ENCODE measurements at regions not wholly inside any gene's neighbourhood (a gene's known extent, or its start where the extent isn't known, plus 50 kb on each side); places are given as distances from the start of the nearest gene placed in this dataset.

DNA sequence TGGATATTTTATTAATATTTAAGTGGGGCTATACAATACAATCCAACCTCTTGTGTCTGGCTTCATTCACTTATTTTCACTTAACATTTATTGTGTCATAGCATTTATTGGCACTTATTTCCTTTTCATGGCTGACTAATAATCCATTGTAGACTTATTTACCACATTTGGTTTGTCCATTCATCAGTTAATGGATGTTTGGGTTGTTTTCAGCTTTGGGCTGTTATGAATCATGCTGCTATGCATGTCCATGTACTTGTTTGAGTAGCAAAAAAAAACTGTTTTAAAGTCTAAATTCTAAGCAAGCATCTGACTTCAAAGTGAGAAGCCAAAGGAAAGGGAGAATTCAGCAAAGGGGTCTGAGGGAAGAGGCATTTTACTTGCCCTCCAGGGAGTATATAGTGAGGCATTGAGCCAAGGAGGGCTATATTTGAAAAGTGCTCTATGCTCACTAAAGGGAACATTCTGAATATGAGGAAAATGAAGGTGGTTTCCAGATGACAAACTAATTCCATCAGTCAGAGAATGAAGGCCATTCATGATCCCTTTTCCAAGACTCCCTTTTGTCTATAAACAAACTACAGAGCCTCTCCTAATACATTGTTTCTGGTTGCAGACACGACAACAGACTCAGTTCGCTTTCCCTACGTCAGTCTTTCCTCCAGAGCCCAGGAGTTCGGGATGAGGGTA is 532.8 kb upstream of the KLF4 start:
- Mint-ChIP-seq H3K27ac (ENCODE audit: low read depth, unreplicated experiment) (no peak overlapping the region), H3K9me3 (ENCODE audit: unreplicated experiment) (no peaks in the 10 kb centered on the region), H3K27me3 (ENCODE audit: insufficient read depth, unreplicated experiment) (no peaks in the 10 kb centered on the region), H3K4me3 (ENCODE audit: unreplicated experiment) (no peak overlapping the region), H3K4me1 (ENCODE audit: insufficient read depth, unreplicated experiment) (no peaks in the 10 kb centered on the region), H3K36me3 (ENCODE audit: insufficient read depth, unreplicated experiment) (no peaks in the 10 kb centered on the region)
- ChIA-PET CTCF (no interaction called here), POLR2A (no interaction called here)
- TF ChIP-seq, protein P1, sequence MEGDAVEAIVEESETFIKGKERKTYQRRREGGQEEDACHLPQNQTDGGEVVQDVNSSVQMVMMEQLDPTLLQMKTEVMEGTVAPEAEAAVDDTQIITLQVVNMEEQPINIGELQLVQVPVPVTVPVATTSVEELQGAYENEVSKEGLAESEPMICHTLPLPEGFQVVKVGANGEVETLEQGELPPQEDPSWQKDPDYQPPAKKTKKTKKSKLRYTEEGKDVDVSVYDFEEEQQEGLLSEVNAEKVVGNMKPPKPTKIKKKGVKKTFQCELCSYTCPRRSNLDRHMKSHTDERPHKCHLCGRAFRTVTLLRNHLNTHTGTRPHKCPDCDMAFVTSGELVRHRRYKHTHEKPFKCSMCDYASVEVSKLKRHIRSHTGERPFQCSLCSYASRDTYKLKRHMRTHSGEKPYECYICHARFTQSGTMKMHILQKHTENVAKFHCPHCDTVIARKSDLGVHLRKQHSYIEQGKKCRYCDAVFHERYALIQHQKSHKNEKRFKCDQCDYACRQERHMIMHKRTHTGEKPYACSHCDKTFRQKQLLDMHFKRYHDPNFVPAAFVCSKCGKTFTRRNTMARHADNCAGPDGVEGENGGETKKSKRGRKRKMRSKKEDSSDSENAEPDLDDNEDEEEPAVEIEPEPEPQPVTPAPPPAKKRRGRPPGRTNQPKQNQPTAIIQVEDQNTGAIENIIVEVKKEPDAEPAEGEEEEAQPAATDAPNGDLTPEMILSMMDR (IDR thresholded peaks at IDR 0.05; ENCODE audit: unreplicated experiment): no peak
- no TSS peak for BruUV-seq (replicated peaks)
- DNase-seq (ENCODE audit: unreplicated experiment): no peak
- intact Hi-C loops (cut with micrococcal nuclease): no loop called here

DNA sequence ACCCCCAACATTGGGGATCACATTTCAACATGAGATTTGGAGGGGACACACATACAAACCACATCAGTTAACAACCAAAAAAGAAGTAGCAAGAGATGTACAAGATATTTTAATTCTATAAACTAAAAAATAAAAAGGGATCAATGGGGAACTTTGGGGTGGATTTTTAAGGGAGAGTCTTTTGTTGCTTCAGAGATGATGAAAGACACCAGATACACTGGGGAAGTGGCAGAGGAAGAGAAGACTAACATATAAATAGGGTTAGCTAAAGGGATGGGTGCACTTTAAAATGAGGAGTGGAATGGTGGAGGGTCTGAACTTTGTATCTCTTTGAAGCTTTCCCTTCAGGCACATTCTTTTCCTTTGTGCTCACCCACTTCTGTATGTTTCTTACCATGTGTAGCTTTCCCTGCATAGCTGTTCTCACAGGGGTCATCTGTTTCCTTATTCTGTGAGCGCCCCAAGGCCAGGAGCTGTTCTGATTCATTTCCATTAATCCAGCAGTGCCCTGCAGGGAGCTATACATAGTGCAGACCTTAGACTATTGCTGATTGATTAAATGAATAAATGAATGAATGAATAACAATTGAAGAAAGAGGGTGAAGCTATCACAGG is 531.6 kb upstream of the KLF4 start:
- DNase-seq (ENCODE audit: unreplicated experiment): no peak
- Mint-ChIP-seq H3K36me3 (ENCODE audit: insufficient read depth, unreplicated experiment) (no peaks in the 10 kb centered on the region), H3K9me3 (ENCODE audit: unreplicated experiment) (no peaks in the 10 kb centered on the region), H3K27ac (ENCODE audit: low read depth, unreplicated experiment) (no peak overlapping the region), H3K27me3 (ENCODE audit: insufficient read depth, unreplicated experiment) (no peaks in the 10 kb centered on the region), H3K4me1 (ENCODE audit: insufficient read depth, unreplicated experiment) (no peaks in the 10 kb centered on the region), H3K4me3 (ENCODE audit: unreplicated experiment) (no peak overlapping the region)
- POLR2A ChIA-PET: interaction anchor here (1.2 kb wide), 1 partner anchor 287 kb away, joined by 3 read pairs; no protein-coding TSS in a partner anchor
- BruUV-seq (replicated peaks): no TSS peak
- TF ChIP-seq, protein P1 (IDR thresholded peaks at IDR 0.05; ENCODE audit: unreplicated experiment): no peak
- CTCF ChIA-PET: interaction anchor here (0.6 kb wide), 1 partner anchor 162 kb away, joined by 5 read pairs; no protein-coding TSS in a partner anchor
- intact Hi-C loops (cut with micrococcal nuclease): no loop called here

DNA sequence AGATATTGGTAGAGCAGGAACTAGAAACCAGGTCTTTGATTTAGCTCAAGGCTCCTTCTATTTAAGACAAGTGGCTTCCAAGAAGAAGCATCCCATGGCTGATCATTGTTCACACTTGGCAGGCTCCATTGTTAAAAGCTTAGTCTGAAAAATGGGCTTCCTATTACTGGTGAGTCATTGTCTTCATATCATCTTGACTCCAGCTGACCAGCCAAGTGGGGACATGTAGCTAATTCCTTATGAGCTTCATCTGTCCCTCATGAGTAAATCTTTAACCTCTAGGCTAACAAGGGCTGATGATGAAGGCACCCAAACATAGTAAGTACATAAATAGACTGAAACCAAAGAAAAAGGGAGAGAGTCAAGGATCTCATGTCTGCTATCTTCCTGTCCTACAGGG is 530.3 kb upstream of the KLF4 start:
- no peaks in the 10 kb centered on the region for H3K9me3 Mint-ChIP-seq (ENCODE audit: unreplicated experiment)
- intact Hi-C loops (cut with micrococcal nuclease): no loop called here
- no peaks in the 10 kb centered on the region for H3K27me3 Mint-ChIP-seq (ENCODE audit: insufficient read depth, unreplicated experiment)
- DNase-seq (ENCODE audit: unreplicated experiment): no peak
- H3K4me3 Mint-ChIP-seq (ENCODE audit: unreplicated experiment): no peak overlapping the region
- no peak overlapping the region for H3K27ac Mint-ChIP-seq (ENCODE audit: low read depth, unreplicated experiment)
- ChIA-PET CTCF (no interaction called here), POLR2A (no interaction called here)
- no peaks in the 10 kb centered on the region for H3K36me3 Mint-ChIP-seq (ENCODE audit: insufficient read depth, unreplicated experiment)
- TF ChIP-seq, protein P1 (IDR thresholded peaks at IDR 0.05; ENCODE audit: unreplicated experiment): no peak
- no peaks in the 10 kb centered on the region for H3K4me1 Mint-ChIP-seq (ENCODE audit: insufficient read depth, unreplicated experiment)
- BruUV-seq (replicated peaks): no TSS peak

DNA sequence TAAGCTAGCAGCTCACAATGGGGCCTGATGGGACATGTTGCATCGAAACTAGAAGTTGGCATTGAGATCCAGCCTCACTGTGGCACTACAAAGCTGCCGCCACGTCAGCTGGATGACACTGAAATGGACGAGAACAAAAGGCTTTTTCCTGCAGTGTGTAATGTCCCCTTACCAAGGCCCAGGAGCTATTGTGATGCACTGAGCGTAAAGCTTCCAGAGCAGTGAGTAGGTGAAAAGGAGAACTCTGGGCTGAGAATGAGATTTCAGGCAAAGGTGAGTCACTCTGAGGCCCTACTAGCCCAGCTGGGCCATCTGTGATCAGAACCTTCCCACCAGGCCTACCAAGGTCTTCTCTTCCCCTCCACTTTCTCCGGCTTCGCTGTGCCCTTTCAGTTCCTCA is 528.1 kb upstream of the KLF4 start:
- POLR2A ChIA-PET: interaction anchor here (0.7 to 0.8 kb wide), 2 partner anchors 23 to 521 kb away, joined by 3 to 4 read pairs; no protein-coding TSS in a partner anchor
- Mint-ChIP-seq H3K27ac (ENCODE audit: low read depth, unreplicated experiment) (no peak overlapping the region), H3K27me3 (ENCODE audit: insufficient read depth, unreplicated experiment) (no peaks in the 10 kb centered on the region), H3K4me3 (ENCODE audit: unreplicated experiment) (no peak overlapping the region), H3K9me3 (ENCODE audit: unreplicated experiment) (no peaks in the 10 kb centered on the region), H3K36me3 (ENCODE audit: insufficient read depth, unreplicated experiment) (no peaks in the 10 kb centered on the region), H3K4me1 (ENCODE audit: insufficient read depth, unreplicated experiment) (no peaks in the 10 kb centered on the region)
- intact Hi-C loops (cut with micrococcal nuclease): no loop called here
- no peak for DNase-seq (ENCODE audit: unreplicated experiment)
- no TSS peak for BruUV-seq (replicated peaks)
- CTCF ChIA-PET: interaction anchor here (0.6 to 1.2 kb wide), 3 partner anchors 36 to 198 kb away, joined by 3 read pairs; no protein-coding TSS in a partner anchor
- TF ChIP-seq, protein P1 (IDR thresholded peaks at IDR 0.05; ENCODE audit: unreplicated experiment): no peak
